NCI-H1048 (cell line): ENCODE measurements at regions not wholly inside any gene's neighbourhood (a gene's known extent, or its start where the extent isn't known, plus 50 kb on each side); places are given as distances from the start of the nearest gene placed in this dataset.

ENCODE experiments used
- DNase-seq: peaks from one replicate; lab custom pipeline; 2025; lab: John Stamatoyannopoulos, UW

- no peak for DNase-seq
Observed at GRCh38 chr1:58136387-58136786, 410.1 kb downstream of the OMA1 start.

- no peak for DNase-seq
Observed at GRCh38 chr1:58135821-58136321, 410.7 kb downstream of the OMA1 start.

- DNase-seq = no peak
Observed at GRCh38 chr1:58133562-58133961, 413.0 kb downstream of the OMA1 start.

- no peak for DNase-seq
Observed at GRCh38 chr1:58123051-58123450, 423.5 kb downstream of the OMA1 start.

- DNase-seq = no peak
Observed at GRCh38 chr1:58119971-58120370, 426.6 kb downstream of the OMA1 start.

- no peak for DNase-seq
Observed at GRCh38 chr1:58116284-58116683, 430.2 kb downstream of the OMA1 start.

- DNase-seq = no peak
Observed at GRCh38 chr1:58109646-58110200, 436.8 kb downstream of the OMA1 start.

GRCh38 chr1:58108783-58109182, 437.7 kb downstream of the OMA1 start:
- no peak for DNase-seq

- no peak for DNase-seq
Observed at GRCh38 chr1:58107943-58108342, 438.6 kb downstream of the OMA1 start.

GRCh38 chr1:58104960-58105359, 441.6 kb downstream of the OMA1 start:
- no peak for DNase-seq

- no peak for DNase-seq
Observed at GRCh38 chr1:58096714-58097113, 449.8 kb downstream of the OMA1 start.

- DNase-seq = no peak
Observed at GRCh38 chr1:58095183-58095582, 451.3 kb downstream of the OMA1 start.

- no peak for DNase-seq
Observed at GRCh38 chr1:58094221-58094620, 452.3 kb downstream of the OMA1 start.

GRCh38 chr1:58090640-58091039, 455.9 kb downstream of the OMA1 start:
- DNase-seq = no peak

- no peak for DNase-seq
Observed at GRCh38 chr1:58089898-58090534, 456.5 kb downstream of the OMA1 start.

- no peak for DNase-seq
Observed at GRCh38 chr1:58084266-58084665, 462.3 kb downstream of the OMA1 start.

- no peak for DNase-seq
Observed at GRCh38 chr1:58082596-58082995, 463.9 kb downstream of the OMA1 start.

GRCh38 chr1:58076258-58076657, 470.3 kb downstream of the OMA1 start:
- DNase-seq = no peak

GRCh38 chr1:58075188-58075578, 471.3 kb downstream of the OMA1 start:
- no peak for DNase-seq

GRCh38 chr1:58072450-58072849, 474.1 kb downstream of the OMA1 start:
- no peak for DNase-seq

GRCh38 chr1:58067082-58067481, 479.4 kb downstream of the OMA1 start:
- no peak for DNase-seq

- no peak for DNase-seq
Observed at GRCh38 chr1:58065520-58065919, 481.0 kb downstream of the OMA1 start.

GRCh38 chr1:58064166-58064565, 482.4 kb downstream of the OMA1 start:
- DNase-seq = no peak

GRCh38 chr1:58063095-58063494, 483.4 kb downstream of the OMA1 start:
- no peak for DNase-seq
